Astrocyte (in vitro differentiated cells and primary cell): ENCODE measurements at regions not wholly inside any gene's neighbourhood (a gene's known extent, or its start where the extent isn't known, plus 50 kb on each side); places are given as distances from the start of the nearest gene placed in this dataset.

Experiments used
- DNase-seq: peaks from one replicate; pipeline ENCODE4 v3.0.0-alpha.2; 2010; ENCODE audit warnings: low read depth
- FAIRE-seq: peaks from 2 replicates; lab custom pipeline; 2011; peaks lifted over from hg19 to GRCh38; lab: Jason Lieb, UNC
- H2AFZ ChIP-seq: 2 replicates; pipeline ENCODE4 v1.6.0; 2012; ENCODE audit warnings: low read depth, low read length, inconsistent platforms
- H3K27ac ChIP-seq: 2 replicates; pipeline ENCODE4 v1.5.1; 2011; ENCODE audit warnings: low read depth, low read length, inconsistent platforms
- H3K27me3 ChIP-seq: 2 replicates; pipeline ENCODE4 v1.6.0; 2011; ENCODE audit warnings: low read length, inconsistent platforms; ENCODE audit not compliant: insufficient read depth
- H3K36me3 ChIP-seq: 2 replicates; pipeline ENCODE4 v1.5.1; 2011; ENCODE audit warnings: low read length, inconsistent platforms; ENCODE audit not compliant: insufficient read depth
- H3K4me1 ChIP-seq: 2 replicates; pipeline ENCODE4 v1.5.1; 2011; ENCODE audit warnings: low read length, inconsistent platforms; ENCODE audit not compliant: insufficient read depth
- H3K4me2 ChIP-seq: 2 replicates; pipeline ENCODE4 v1.6.0; 2012; ENCODE audit warnings: low read length, inconsistent platforms
- H3K4me3 ChIP-seq: 2 replicates; pipeline ENCODE4 v1.5.1; 2011; ENCODE audit warnings: low read depth, mild to moderate bottlenecking, low read length, inconsistent platforms; ENCODE audit not compliant: insufficient read depth
- H3K79me2 ChIP-seq: 2 replicates; pipeline ENCODE4 v1.6.0; 2012; ENCODE audit warnings: mild to moderate bottlenecking, low read length, inconsistent platforms; ENCODE audit not compliant: insufficient read depth
- H3K9ac ChIP-seq: 2 replicates; pipeline ENCODE4 v1.6.0; 2012; ENCODE audit warnings: mild to moderate bottlenecking, low read length, inconsistent platforms
- H3K9me3 ChIP-seq: 2 replicates; pipeline ENCODE4 v1.5.1; 2012; ENCODE audit warnings: low read depth, mild to moderate bottlenecking, low read length, inconsistent platforms; ENCODE audit not compliant: insufficient read depth
- H4K20me1 ChIP-seq: 2 replicates; pipeline ENCODE4 v1.6.0; 2012; ENCODE audit warnings: low read length, inconsistent platforms; ENCODE audit not compliant: insufficient read depth
- H3K27ac Mint-ChIP-seq: one replicate; pipeline ENCODE4 v1.8.0; 2021; ENCODE audit warnings: mild to moderate bottlenecking, mixed read lengths; ENCODE audit not compliant: unreplicated experiment
- H3K27me3 Mint-ChIP-seq: one replicate; pipeline ENCODE4 v1.8.0; 2021; ENCODE audit warnings: low read depth, mixed read lengths; ENCODE audit not compliant: unreplicated experiment
- H3K36me3 Mint-ChIP-seq: one replicate; pipeline ENCODE4 v1.8.0; 2021; ENCODE audit warnings: low read depth, mixed read lengths; ENCODE audit not compliant: unreplicated experiment
- H3K4me1 Mint-ChIP-seq: one replicate; pipeline ENCODE4 v1.8.0; 2021; ENCODE audit warnings: low read depth, mixed read lengths; ENCODE audit not compliant: unreplicated experiment
- H3K4me3 Mint-ChIP-seq: one replicate; pipeline ENCODE4 v1.8.0; 2021; ENCODE audit warnings: mild to moderate bottlenecking, moderate library complexity, mixed read lengths; ENCODE audit not compliant: unreplicated experiment
- H3K9me3 Mint-ChIP-seq: one replicate; pipeline ENCODE4 v1.8.0; 2021; ENCODE audit warnings: mild to moderate bottlenecking, mixed read lengths; ENCODE audit not compliant: unreplicated experiment
- EZH2 ChIP-seq: IDR thresholded peaks from 2 replicates; pipeline ENCODE4 v1.6.1; 2012; ENCODE audit warnings: mild to moderate bottlenecking, low read length, inconsistent platforms; ENCODE audit not compliant: insufficient read depth
- TF ChIP-seq, protein P1 (sequence below): IDR thresholded peaks from 2 replicates; pipeline ENCODE4 v1.5.1; 2011; ENCODE audit warnings: low read depth, mild to moderate bottlenecking, inconsistent platforms, low read length, moderate library complexity; ENCODE audit not compliant: insufficient read depth

DNA sequence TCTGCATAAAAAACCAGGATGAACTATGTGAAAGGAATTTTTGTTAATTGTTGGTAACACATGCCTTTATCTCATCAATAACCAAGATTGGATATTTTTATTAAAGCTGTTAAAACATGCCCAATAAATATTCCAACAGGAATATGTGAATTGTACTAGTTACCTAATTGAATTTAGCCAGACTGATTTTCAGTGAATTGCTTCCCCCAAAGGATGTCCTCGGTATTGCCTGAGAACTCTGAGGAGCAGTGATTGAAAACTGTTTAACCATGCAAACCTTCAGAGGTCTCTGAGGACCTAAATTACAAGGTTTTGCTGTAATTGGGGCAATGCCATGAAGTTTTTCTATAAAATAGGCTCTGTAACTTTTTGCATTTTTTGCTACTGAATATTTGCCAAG is 66.6 kb downstream of the BLTP1 start:
- H3K9me3 Mint-ChIP-seq = no peaks in the 10 kb centered on the region
- no peaks in the 10 kb centered on the region for H3K4me1 ChIP-seq
- H4K20me1 ChIP-seq = no peaks in the 10 kb centered on the region
- no peak overlapping the region for H3K27ac Mint-ChIP-seq
- H3K27me3 Mint-ChIP-seq = no peaks in the 10 kb centered on the region
- FAIRE-seq (peak; percentile 67), DNase-seq (no peak)
- H3K36me3 Mint-ChIP-seq = peaks cover 6% of the 10 kb centered on the region
- H3K9me3 ChIP-seq = no peaks in the 10 kb centered on the region
- H3K36me3 ChIP-seq = peaks cover 10% of the 10 kb centered on the region
- H3K4me1 Mint-ChIP-seq = no peaks in the 10 kb centered on the region
- H3K4me3 ChIP-seq = no peak overlapping the region
- H3K27me3 ChIP-seq = no peaks in the 10 kb centered on the region
- no peak overlapping the region for H3K4me3 Mint-ChIP-seq
- TF ChIP-seq EZH2 = no peak
- TF ChIP-seq, protein P1, sequence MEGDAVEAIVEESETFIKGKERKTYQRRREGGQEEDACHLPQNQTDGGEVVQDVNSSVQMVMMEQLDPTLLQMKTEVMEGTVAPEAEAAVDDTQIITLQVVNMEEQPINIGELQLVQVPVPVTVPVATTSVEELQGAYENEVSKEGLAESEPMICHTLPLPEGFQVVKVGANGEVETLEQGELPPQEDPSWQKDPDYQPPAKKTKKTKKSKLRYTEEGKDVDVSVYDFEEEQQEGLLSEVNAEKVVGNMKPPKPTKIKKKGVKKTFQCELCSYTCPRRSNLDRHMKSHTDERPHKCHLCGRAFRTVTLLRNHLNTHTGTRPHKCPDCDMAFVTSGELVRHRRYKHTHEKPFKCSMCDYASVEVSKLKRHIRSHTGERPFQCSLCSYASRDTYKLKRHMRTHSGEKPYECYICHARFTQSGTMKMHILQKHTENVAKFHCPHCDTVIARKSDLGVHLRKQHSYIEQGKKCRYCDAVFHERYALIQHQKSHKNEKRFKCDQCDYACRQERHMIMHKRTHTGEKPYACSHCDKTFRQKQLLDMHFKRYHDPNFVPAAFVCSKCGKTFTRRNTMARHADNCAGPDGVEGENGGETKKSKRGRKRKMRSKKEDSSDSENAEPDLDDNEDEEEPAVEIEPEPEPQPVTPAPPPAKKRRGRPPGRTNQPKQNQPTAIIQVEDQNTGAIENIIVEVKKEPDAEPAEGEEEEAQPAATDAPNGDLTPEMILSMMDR = no peak
- no peaks in the 10 kb centered on the region for H3K79me2 ChIP-seq
- H3K4me2 ChIP-seq = no peak overlapping the region
- H3K27ac ChIP-seq = no peak overlapping the region
- no peak overlapping the region for H3K9ac ChIP-seq
- no peak overlapping the region for H2AFZ ChIP-seq

DNA sequence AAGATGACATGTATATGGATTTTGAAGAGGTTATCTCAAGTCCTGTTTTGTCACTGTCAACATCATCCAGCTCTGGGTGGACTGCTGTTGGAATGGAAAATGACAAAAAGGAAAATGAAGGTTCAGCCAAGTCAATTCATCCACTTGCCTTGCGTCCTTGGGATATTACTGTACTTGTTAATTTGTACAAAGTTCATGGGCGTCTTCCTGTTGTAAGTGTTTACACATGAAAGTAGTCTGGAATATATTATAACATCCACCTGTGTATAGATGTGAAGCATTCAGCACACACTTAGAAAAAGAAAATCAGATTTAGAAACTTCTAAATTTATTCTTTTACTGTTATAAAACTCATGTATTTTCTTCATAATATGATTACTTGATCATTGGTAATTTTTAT is 67.2 kb downstream of the BLTP1 start:
- Histone ChIP-seq H3K79me2 (no peaks in the 10 kb centered on the region), H2AFZ (no peak overlapping the region), H3K4me1 (no peaks in the 10 kb centered on the region), H3K36me3 (peaks cover 10% of the 10 kb centered on the region), H3K27me3 (no peaks in the 10 kb centered on the region), H4K20me1 (no peaks in the 10 kb centered on the region), H3K9ac (no peak overlapping the region), H3K27ac (no peak overlapping the region), H3K9me3 (no peaks in the 10 kb centered on the region), H3K4me3 (no peak overlapping the region), H3K4me2 (no peak overlapping the region)
- no peaks in the 10 kb centered on the region for H3K9me3 Mint-ChIP-seq
- H3K27ac Mint-ChIP-seq = no peak overlapping the region
- FAIRE-seq = no peak
- no peaks in the 10 kb centered on the region for H3K27me3 Mint-ChIP-seq
- no peak for DNase-seq
- no peaks in the 10 kb centered on the region for H3K4me1 Mint-ChIP-seq
- peaks cover 6% of the 10 kb centered on the region for H3K36me3 Mint-ChIP-seq
- TF ChIP-seq, protein P1 = no peak
- TF ChIP-seq EZH2 = no peak
- H3K4me3 Mint-ChIP-seq = no peak overlapping the region

DNA sequence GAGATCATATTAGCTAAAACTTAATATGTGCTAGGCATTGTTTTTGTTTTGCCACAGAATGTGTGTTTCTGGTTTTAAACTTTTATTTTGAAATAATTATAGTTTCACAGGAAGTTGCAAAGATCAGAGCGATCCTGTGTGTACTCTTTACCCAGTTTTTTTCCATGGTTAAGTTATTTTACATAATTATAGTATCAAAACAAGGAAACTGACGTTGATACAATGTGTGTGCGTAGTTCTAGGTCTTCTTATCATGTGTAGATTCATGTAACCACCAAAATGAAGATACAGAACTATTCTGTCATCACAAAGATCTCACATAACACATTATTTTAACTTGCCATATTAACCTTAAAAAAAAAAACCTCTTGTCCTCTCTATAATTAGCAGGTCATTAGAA is 69.2 kb downstream of the BLTP1 start:
- H3K4me1 Mint-ChIP-seq = no peaks in the 10 kb centered on the region
- H3K27me3 Mint-ChIP-seq = no peaks in the 10 kb centered on the region
- Histone ChIP-seq H3K79me2 (no peaks in the 10 kb centered on the region), H3K27me3 (no peaks in the 10 kb centered on the region), H3K4me2 (no peak overlapping the region), H3K36me3 (peaks cover 10% of the 10 kb centered on the region), H3K4me1 (no peaks in the 10 kb centered on the region), H3K27ac (no peak overlapping the region), H3K9me3 (no peaks in the 10 kb centered on the region), H2AFZ (no peak overlapping the region), H3K4me3 (no peak overlapping the region), H4K20me1 (no peaks in the 10 kb centered on the region), H3K9ac (no peak overlapping the region)
- no peak for TF ChIP-seq EZH2
- TF ChIP-seq, protein P1 = no peak
- no peak for DNase-seq
- no peaks in the 10 kb centered on the region for H3K9me3 Mint-ChIP-seq
- H3K4me3 Mint-ChIP-seq = no peak overlapping the region
- H3K36me3 Mint-ChIP-seq = peaks cover 3% of the 10 kb centered on the region
- H3K27ac Mint-ChIP-seq = no peak overlapping the region
- no peak for FAIRE-seq
